ENCODE measurements at regions not wholly inside any gene's neighbourhood (a gene's known extent, or its start where the extent isn't known, plus 50 kb on each side); places are given as distances from the start of the nearest gene placed in this dataset.

GRCh38 chr13:40059540-40060232 lies 404.2 kb downstream of the COG6 start:
- no peak overlapping the region for H3K27ac ChIP-seq (ENCODE audit: low read depth, low read length)
- H3K27me3 ChIP-seq (ENCODE audit: control insufficient read depth, insufficient read depth, low read length) = peaks cover 2% of the 10 kb centered on the region
- H3K4me1 ChIP-seq (ENCODE audit: control insufficient read depth, insufficient read depth, low read length) = peaks cover 7% of the 10 kb centered on the region
- WGBS (ENCODE audit: insufficient coverage) = 100% methylated on average over 1 of the region's 8 CpGs
- no peak overlapping the region for H3K4me3 ChIP-seq (ENCODE audit: low read depth, low read length)
- H3K36me3 ChIP-seq (ENCODE audit: control insufficient read depth, insufficient read depth, low read length) = no peaks in the 10 kb centered on the region
- no peak for DNase-seq (ENCODE audit: low read depth in 4 of 6, low spot score in 6 of 6)
- H3K9me3 ChIP-seq (ENCODE audit: control insufficient read depth, insufficient read depth, low read length) = no peaks in the 10 kb centered on the region

DNA sequence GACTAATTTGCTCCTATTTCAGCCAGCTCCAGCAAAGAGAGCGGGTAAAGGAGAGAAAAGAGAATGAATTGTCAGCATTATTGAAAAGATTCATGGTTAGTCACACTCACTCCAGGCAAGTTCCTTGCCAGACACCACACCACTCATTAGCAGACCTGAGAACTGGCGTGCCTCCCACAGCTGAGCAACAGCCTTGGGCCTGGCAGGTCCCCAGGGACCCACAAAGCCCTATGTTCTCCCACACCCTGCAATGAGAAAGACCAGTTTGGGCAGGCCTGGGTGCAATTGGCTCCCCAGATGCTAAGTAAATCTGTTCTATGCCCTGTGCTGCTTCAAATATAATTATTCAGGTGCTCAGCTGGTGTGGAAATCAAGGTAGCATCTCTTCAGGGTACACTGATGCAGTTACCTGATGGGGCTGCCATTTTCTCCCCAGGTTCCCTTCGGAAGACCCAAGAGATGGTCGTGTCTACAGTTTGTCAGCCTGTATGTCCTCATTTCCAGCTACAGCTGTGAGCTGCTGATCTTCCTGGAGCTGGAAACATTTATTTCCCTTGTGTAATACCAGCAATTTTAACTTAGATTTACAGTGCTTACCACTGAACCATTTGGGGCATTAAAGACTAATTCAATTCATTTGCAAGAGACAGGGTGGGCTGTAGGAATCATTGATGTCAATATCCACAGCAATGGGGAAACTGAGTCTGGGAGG lies 405.0 kb downstream of the COG6 start:
- Histone ChIP-seq H3K4me1 (ENCODE audit: control insufficient read depth, insufficient read depth, low read length) (peaks cover 7% of the 10 kb centered on the region), H3K27ac (ENCODE audit: low read depth, low read length) (no peak overlapping the region), H3K27me3 (ENCODE audit: control insufficient read depth, insufficient read depth, low read length) (peaks cover 2% of the 10 kb centered on the region), H3K4me3 (ENCODE audit: low read depth, low read length) (no peak overlapping the region), H3K9me3 (ENCODE audit: control insufficient read depth, insufficient read depth, low read length) (no peaks in the 10 kb centered on the region), H3K36me3 (ENCODE audit: control insufficient read depth, insufficient read depth, low read length) (no peaks in the 10 kb centered on the region)
- 67% methylated on average over 3 of the region's 4 CpGs for WGBS (ENCODE audit: insufficient coverage)
- DNase-seq (ENCODE audit: low read depth in 4 of 6, low spot score in 6 of 6) = peak in 4 of 6 donors; percentile 37 to 89 (median 56)

- Histone ChIP-seq H3K27ac (ENCODE audit: low read depth, low read length) (no peak overlapping the region), H3K4me3 (ENCODE audit: low read depth, low read length) (no peak overlapping the region), H3K36me3 (ENCODE audit: control insufficient read depth, insufficient read depth, low read length) (no peaks in the 10 kb centered on the region), H3K27me3 (ENCODE audit: control insufficient read depth, insufficient read depth, low read length) (peaks cover 2% of the 10 kb centered on the region), H3K4me1 (ENCODE audit: control insufficient read depth, insufficient read depth, low read length) (peaks cover 7% of the 10 kb centered on the region), H3K9me3 (ENCODE audit: control insufficient read depth, insufficient read depth, low read length) (no peaks in the 10 kb centered on the region)
- DNase-seq (ENCODE audit: low read depth in 4 of 6, low spot score in 6 of 6) = no peak
- WGBS (ENCODE audit: insufficient coverage) = 100% methylated on average over 3 of the region's 7 CpGs
Measured at GRCh38 chr13:40061466-40062450, 406.3 kb downstream of the COG6 start.

GRCh38 chr13:40063278-40063698 lies 407.8 kb downstream of the COG6 start:
- DNase-seq (ENCODE audit: low read depth in 4 of 6, low spot score in 6 of 6) = peak in 2 of 6 donors; percentile 57 to 78
- H3K27me3 ChIP-seq (ENCODE audit: control insufficient read depth, insufficient read depth, low read length) = peaks cover 4% of the 10 kb centered on the region
- H3K9me3 ChIP-seq (ENCODE audit: control insufficient read depth, insufficient read depth, low read length) = no peaks in the 10 kb centered on the region
- 55% methylated on average over 4 of the region's 8 CpGs for WGBS (ENCODE audit: insufficient coverage)
- H3K4me3 ChIP-seq (ENCODE audit: low read depth, low read length) = no peak overlapping the region
- H3K36me3 ChIP-seq (ENCODE audit: control insufficient read depth, insufficient read depth, low read length) = no peaks in the 10 kb centered on the region
- H3K4me1 ChIP-seq (ENCODE audit: control insufficient read depth, insufficient read depth, low read length) = peaks cover 7% of the 10 kb centered on the region
- no peak overlapping the region for H3K27ac ChIP-seq (ENCODE audit: low read depth, low read length)

DNA sequence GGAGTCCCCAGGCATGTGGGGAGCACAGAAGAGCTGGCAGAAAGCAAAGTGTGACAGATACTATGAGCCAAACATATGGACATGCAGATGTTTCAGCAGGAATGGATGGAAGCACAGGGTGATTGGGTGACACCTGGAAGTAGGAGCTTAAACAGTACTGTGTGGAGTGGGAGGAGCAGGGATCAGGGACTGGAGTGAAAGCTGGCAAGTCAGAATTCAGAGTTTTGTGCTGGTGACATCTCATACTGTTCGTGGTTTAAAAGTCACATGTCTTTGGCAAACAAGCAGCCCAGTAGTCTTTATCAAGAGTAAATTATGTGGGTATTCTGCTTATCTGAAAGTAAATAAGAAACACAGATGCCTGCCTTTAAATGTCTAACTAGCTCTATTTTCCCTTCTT lies 408.2 kb downstream of the COG6 start:
- H3K4me3 ChIP-seq (ENCODE audit: low read depth, low read length) = no peak overlapping the region
- no peak overlapping the region for H3K27ac ChIP-seq (ENCODE audit: low read depth, low read length)
- H3K9me3 ChIP-seq (ENCODE audit: control insufficient read depth, insufficient read depth, low read length) = no peaks in the 10 kb centered on the region
- H3K27me3 ChIP-seq (ENCODE audit: control insufficient read depth, insufficient read depth, low read length) = peaks cover 4% of the 10 kb centered on the region
- peaks cover 7% of the 10 kb centered on the region for H3K4me1 ChIP-seq (ENCODE audit: control insufficient read depth, insufficient read depth, low read length)
- WGBS (ENCODE audit: insufficient coverage) = no CpG with 5 or more reads among the region's 1 CpG
- DNase-seq (ENCODE audit: low read depth in 4 of 6, low spot score in 6 of 6) = peak in 2 of 6 donors; percentile 49 to 80
- H3K36me3 ChIP-seq (ENCODE audit: control insufficient read depth, insufficient read depth, low read length) = no peaks in the 10 kb centered on the region

DNA sequence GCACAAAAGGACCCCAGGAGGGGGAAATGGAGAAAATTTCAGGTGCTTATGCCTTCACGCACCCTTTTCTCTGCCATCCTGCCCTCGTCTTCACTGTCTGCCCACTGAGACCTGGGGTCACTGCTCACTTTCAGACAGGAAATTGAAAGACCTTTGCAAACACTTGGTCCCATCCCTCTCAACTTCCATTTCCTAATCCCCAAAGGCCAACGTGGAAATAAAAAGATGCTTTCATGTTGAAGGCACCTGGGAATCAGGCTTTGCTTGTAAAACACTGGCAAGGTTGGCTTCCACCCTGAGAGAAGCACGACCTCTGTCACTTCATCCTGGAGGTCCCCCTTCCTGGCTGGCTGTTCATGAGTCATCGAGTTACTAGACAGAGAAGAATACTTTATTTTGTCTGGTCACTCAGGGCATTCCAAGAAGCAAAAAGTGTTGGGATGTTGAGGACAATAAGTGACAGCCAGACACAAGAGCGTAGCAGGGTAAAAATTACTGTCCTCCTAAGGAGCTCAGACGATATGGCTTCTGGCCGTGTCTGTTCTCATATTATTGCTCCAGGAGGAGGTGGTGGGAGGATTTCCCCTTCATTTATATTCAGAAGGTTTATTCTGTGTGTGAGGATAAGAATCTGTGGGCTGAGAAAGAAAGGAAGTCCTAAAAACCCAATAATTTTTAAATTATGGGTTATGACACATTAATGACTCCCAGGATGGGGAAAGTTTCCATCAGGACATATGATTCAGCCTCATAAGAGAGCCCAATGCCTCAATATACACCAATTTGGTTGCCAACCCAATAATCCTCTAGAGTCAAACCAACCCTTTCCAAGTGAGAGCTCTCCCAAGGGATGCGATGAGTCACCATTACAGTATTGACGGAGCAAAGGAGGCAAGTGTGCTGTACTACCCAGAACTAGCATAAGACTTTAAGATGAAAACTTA lies 409.0 kb downstream of the COG6 start:
- WGBS (ENCODE audit: insufficient coverage) = 81% methylated on average over 3 of the region's 10 CpGs
- peaks cover 4% of the 10 kb centered on the region for H3K27me3 ChIP-seq (ENCODE audit: control insufficient read depth, insufficient read depth, low read length)

DNA sequence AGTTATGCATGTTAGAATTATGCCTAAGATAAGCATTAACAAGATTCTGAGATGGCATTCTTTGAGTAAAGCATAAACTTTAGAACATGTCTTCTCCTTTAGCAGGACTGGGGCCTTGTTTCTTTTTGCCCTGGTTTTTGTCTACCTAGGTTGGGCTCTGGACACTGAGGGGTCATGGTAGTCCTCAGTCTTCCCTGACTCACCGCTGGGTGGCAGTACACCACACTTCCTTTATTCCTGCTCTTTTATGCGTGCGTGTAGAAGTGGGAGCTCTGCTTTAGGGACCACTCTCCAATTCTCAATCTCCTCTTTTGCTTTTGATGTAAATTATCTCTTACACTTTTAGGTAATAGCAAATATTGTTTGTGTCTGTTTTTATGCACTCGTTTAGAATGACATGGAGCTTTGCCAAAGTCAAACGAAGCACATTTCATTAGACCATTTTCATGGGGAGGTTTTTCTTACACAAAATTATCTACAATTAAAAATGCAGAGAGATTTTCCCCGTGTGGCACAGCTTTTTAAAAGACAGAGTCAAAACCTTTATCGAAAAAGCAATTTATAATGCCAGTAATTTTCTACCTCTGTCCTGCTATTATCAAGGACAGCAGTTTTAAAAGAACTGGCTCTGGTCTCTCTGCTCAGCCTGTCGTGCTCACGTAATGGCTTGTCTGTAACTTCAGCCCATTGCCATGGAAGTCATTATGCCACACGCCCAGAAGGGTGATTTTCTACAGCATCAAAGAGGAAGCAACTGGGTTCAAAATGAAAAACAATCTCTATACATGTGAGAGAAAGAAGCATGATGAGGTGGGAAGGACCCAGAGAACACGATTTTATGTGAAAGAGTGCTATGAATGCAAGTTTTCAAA lies 413.9 kb downstream of the COG6 start:
- no peaks in the 10 kb centered on the region for H3K36me3 ChIP-seq (ENCODE audit: control insufficient read depth, insufficient read depth, low read length)
- peaks cover 5% of the 10 kb centered on the region for H3K4me1 ChIP-seq (ENCODE audit: control insufficient read depth, insufficient read depth, low read length)
- H3K9me3 ChIP-seq (ENCODE audit: control insufficient read depth, insufficient read depth, low read length) = no peaks in the 10 kb centered on the region
- WGBS (ENCODE audit: insufficient coverage) = 29% methylated on average over 2 of the region's 11 CpGs
- H3K27ac ChIP-seq (ENCODE audit: low read depth, low read length) = no peak overlapping the region
- peak in 5 of 6 donors; percentile 57 to 93 (median 71) for DNase-seq (ENCODE audit: low read depth in 4 of 6, low spot score in 6 of 6)
- H3K4me3 ChIP-seq (ENCODE audit: low read depth, low read length) = no peak overlapping the region
- peaks cover 2% of the 10 kb centered on the region for H3K27me3 ChIP-seq (ENCODE audit: control insufficient read depth, insufficient read depth, low read length)

More for the DNA sequence above, 409.0 kb downstream of the COG6 start:
- Histone ChIP-seq H3K36me3 (ENCODE audit: control insufficient read depth, insufficient read depth, low read length) (no peaks in the 10 kb centered on the region), H3K4me3 (ENCODE audit: low read depth, low read length) (no peak overlapping the region), H3K27ac (ENCODE audit: low read depth, low read length) (no peak overlapping the region), H3K9me3 (ENCODE audit: control insufficient read depth, insufficient read depth, low read length) (no peaks in the 10 kb centered on the region), H3K4me1 (ENCODE audit: control insufficient read depth, insufficient read depth, low read length) (peaks cover 7% of the 10 kb centered on the region)
- no peak for DNase-seq (ENCODE audit: low read depth in 4 of 6, low spot score in 6 of 6)

DNA sequence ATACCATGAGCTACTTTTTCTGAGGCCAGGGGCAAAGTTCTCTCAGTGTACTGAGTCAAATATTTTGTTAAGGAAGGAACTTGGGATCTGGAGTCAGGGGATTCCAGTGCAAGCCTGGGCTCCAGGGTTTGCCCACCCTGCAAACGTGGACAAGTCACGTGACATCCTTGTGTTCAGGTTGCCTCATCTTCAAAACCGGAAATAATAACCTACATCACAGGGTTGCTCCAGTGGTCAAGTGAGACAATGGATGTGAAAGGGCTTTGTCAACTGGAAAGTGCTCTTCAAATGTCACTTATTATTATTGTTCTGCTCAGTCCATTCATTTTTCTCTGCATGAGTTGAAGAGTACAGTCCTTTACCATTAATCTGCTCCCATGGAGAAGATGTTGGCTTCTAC lies 414.9 kb downstream of the COG6 start:
- WGBS (ENCODE audit: insufficient coverage) = 82% methylated on average over 2 of the region's 3 CpGs
- peaks cover 5% of the 10 kb centered on the region for H3K4me1 ChIP-seq (ENCODE audit: control insufficient read depth, insufficient read depth, low read length)
- H3K9me3 ChIP-seq (ENCODE audit: control insufficient read depth, insufficient read depth, low read length) = no peaks in the 10 kb centered on the region
- peaks cover 2% of the 10 kb centered on the region for H3K27me3 ChIP-seq (ENCODE audit: control insufficient read depth, insufficient read depth, low read length)
- no peak overlapping the region for H3K27ac ChIP-seq (ENCODE audit: low read depth, low read length)
- H3K36me3 ChIP-seq (ENCODE audit: control insufficient read depth, insufficient read depth, low read length) = no peaks in the 10 kb centered on the region
- no peak for DNase-seq (ENCODE audit: low read depth in 4 of 6, low spot score in 6 of 6)
- H3K4me3 ChIP-seq (ENCODE audit: low read depth, low read length) = no peak overlapping the region
